GM18519 (cell line): ENCODE measurements at regions not wholly inside any gene's neighbourhood (a gene's known extent, or its start where the extent isn't known, plus 50 kb on each side); places are given as distances from the start of the nearest gene placed in this dataset.
A peak's percentile ranks its signal among the peaks of the same experiment; 100 is the strongest.

Source experiments
- ATAC-seq: cut with Tn5 transposase; IDR thresholded peaks from one replicate; pipeline ENCODE4 v1.9.1; 2021; ENCODE audit warnings: mild to moderate bottlenecking, moderate library complexity; ENCODE audit not compliant: unreplicated experiment, low FRiP score

GRCh38 chr6:20312606-20313005 lies 89.1 kb upstream of the E2F3 start:
- no peak for ATAC-seq

GRCh38 chr6:20313051-20313450 lies 88.6 kb upstream of the E2F3 start:
- ATAC-seq, result no peak

GRCh38 chr6:20313960-20314530 lies 87.6 kb upstream of the E2F3 start:
- no peak for ATAC-seq

- no peak for ATAC-seq
Observed at GRCh38 chr6:20314866-20315845, 86.5 kb upstream of the E2F3 start.

GRCh38 chr6:20317430-20317829 lies 84.2 kb upstream of the E2F3 start:
- ATAC-seq, result no peak

- no peak for ATAC-seq
Observed at GRCh38 chr6:20318851-20319387, 82.8 kb upstream of the E2F3 start.

- peak; percentile 99 for ATAC-seq
Observed at GRCh38 chr6:20319520-20320357, 81.9 kb upstream of the E2F3 start.

GRCh38 chr6:20325641-20326421 lies 75.8 kb upstream of the E2F3 start:
- ATAC-seq, result no peak

- no peak for ATAC-seq
Observed at GRCh38 chr6:20326422-20326728, 75.3 kb upstream of the E2F3 start.

GRCh38 chr6:20327141-20327540 lies 74.5 kb upstream of the E2F3 start:
- ATAC-seq, result no peak

- no peak for ATAC-seq
Observed at GRCh38 chr6:20328266-20328923, 73.3 kb upstream of the E2F3 start.

GRCh38 chr6:20328924-20329300 lies 72.8 kb upstream of the E2F3 start:
- ATAC-seq, result no peak

- no peak for ATAC-seq
Observed at GRCh38 chr6:20331042-20331441, 70.6 kb upstream of the E2F3 start.

- no peak for ATAC-seq
Observed at GRCh38 chr6:20331625-20332024, 70.1 kb upstream of the E2F3 start.

GRCh38 chr6:20332441-20333006 lies 69.2 kb upstream of the E2F3 start:
- no peak for ATAC-seq

- no peak for ATAC-seq
Observed at GRCh38 chr6:20333721-20334269, 67.9 kb upstream of the E2F3 start.

- ATAC-seq, result no peak
Observed at GRCh38 chr6:20334334-20334733, 67.3 kb upstream of the E2F3 start.

GRCh38 chr6:20334962-20335361 lies 66.7 kb upstream of the E2F3 start:
- no peak for ATAC-seq

- ATAC-seq, result peak; percentile 48
Observed at GRCh38 chr6:20335872-20336271, 65.8 kb upstream of the E2F3 start.
